HCT116 (cell line): ENCODE measurements at regions not wholly inside any gene's neighbourhood (a gene's known extent, or its start where the extent isn't known, plus 50 kb on each side); places are given as distances from the start of the nearest gene placed in this dataset.

Experiments
- ATAC-seq: fragments of 200-7000 bp; cut with Tn5 transposase; 2 replicates; pipeline ENCODE4 v1.9.1; 2020; ENCODE audit warnings: mild to moderate bottlenecking, moderate library complexity
- BruUV-seq: library from RNA; stranded (reverse); fragments of 400-500 nt; replicated peaks from 2 replicates; lab custom pipeline; 2021; lab: Mats Ljungman, UMichigan
- CTCF ChIA-PET: fragments of 300-600 bp; sonication (Branson Sonifier 250); formaldehyde crosslinking; loops from one replicate; lab custom pipeline; 2021; ENCODE audit warnings: antibody characterized with exemption; lab: Charles Lee
- POLR2A ChIA-PET: fragments of 300-600, 350-600 bp; sonication (Branson Sonifier 250); formaldehyde crosslinking; loops from one replicate; lab custom pipeline; 2021; ENCODE audit warnings: antibody characterized with exemption; lab: Charles Lee
- RAD21 ChIA-PET, 2 experiments: fragments of 300-600 bp; sonication (Branson Sonifier 250); formaldehyde crosslinking; loops; one replicate each; lab custom pipeline; 2023; ENCODE audit warnings: low total read pairs in 2 of 2; ENCODE audit not compliant: uncharacterized antibody in 2 of 2, unreplicated experiment in 2 of 2, low non-redundant PET in 1 of 2; lab: Charles Lee
- DNase-seq: peaks from one replicate; pipeline ENCODE4 v3.0.0-alpha.2; 2010; ENCODE audit warnings: low read depth, low spot score
- H2AFZ ChIP-seq: fragments of 200-600 bp; shearing (Covaris generic), sonication (generic); 2 replicates; pipeline ENCODE4 v1.6.1; 2017; ENCODE audit warnings: low read depth, mixed run types, mixed read lengths, antibody characterized with exemption, low read length; ENCODE audit not compliant: poor library complexity, severe bottlenecking
- H3K27ac ChIP-seq: 2 replicates; pipeline ENCODE4 v1.5.1; 2012; ENCODE audit warnings: low read depth, low read length
- H3K27me3 ChIP-seq: fragments of 200-600 bp; sonication (generic); 2 replicates; pipeline ENCODE4 v1.6.1; 2016; ENCODE audit warnings: mixed run types, low read length, mixed read lengths; ENCODE audit not compliant: insufficient read depth
- H3K36me3 ChIP-seq, 2 experiments: fragments of 200-500 bp in 1 of 2; fragments of 200-600 bp in 1 of 2; sonication (Bioruptor generic) in 1 of 2; sonication (generic) in 1 of 2; 2 replicates each; pipeline versions ENCODE4 v1.5.1 to v1.6.1; 2014 to 2016; ENCODE audit warnings: low read length in 2 of 2, inconsistent platforms in 1 of 2, mixed read lengths in 1 of 2, mixed run types in 1 of 2; ENCODE audit not compliant: insufficient read depth in 2 of 2, control insufficient read depth in 1 of 2
- H3K4me1 ChIP-seq, 2 experiments: fragments of 200-600 bp in 1 of 2; sonication (generic) in 1 of 2; 2 replicates each; pipeline versions ENCODE4 v1.5.1 to v1.6.1; 2012 to 2017; ENCODE audit warnings: low read length in 2 of 2, inconsistent platforms in 1 of 2, mild to moderate bottlenecking in 1 of 2, mixed read lengths in 1 of 2, mixed run types in 1 of 2, moderate library complexity in 1 of 2; ENCODE audit not compliant: insufficient read depth in 2 of 2, control insufficient read depth in 1 of 2
- H3K4me2 ChIP-seq: fragments of 200-600 bp; sonication (generic); 2 replicates; pipeline ENCODE4 v1.6.1; 2017; ENCODE audit warnings: mixed run types, low read length, mixed read lengths
- H3K4me3 ChIP-seq, 2 experiments: fragments of 200-600 bp in 1 of 2; sonication (generic) in 1 of 2; replicated peaks in 1 of 2; 2 replicates each; pipeline ENCODE4 v1.5.1; 2011 to 2016; ENCODE audit warnings: low read length in 2 of 2, control low read depth in 1 of 2, low read depth in 1 of 2, mild to moderate bottlenecking in 1 of 2, mixed read lengths in 1 of 2, mixed run types in 1 of 2
- H3K79me2 ChIP-seq: fragments of 200-600 bp; sonication (generic); 2 replicates; pipeline ENCODE4 v1.6.1; 2017; ENCODE audit warnings: mild to moderate bottlenecking, mixed run types, low read length, moderate library complexity, mixed read lengths; ENCODE audit not compliant: insufficient read depth
- H3K9ac ChIP-seq: fragments of 200-600 bp; sonication (generic); 2 replicates; pipeline ENCODE4 v1.6.1; 2016; ENCODE audit warnings: low read length, mixed read lengths
- H3K9me2 ChIP-seq: fragments of 200-600 bp; sonication (generic), shearing (Covaris generic); 2 replicates; pipeline ENCODE4 v1.6.1; 2017; ENCODE audit warnings: mixed run types, mild to moderate bottlenecking, moderate library complexity; ENCODE audit not compliant: insufficient read depth
- H3K9me3 ChIP-seq, 2 experiments: fragments of 200-500 bp in 1 of 2; fragments of 200-600 bp in 1 of 2; sonication (Bioruptor generic) in 1 of 2; sonication (generic) in 1 of 2; 2 replicates each; pipeline ENCODE4 v1.6.1; 2014 to 2017; ENCODE audit warnings: low read length in 2 of 2, mixed read lengths in 2 of 2, inconsistent platforms in 1 of 2, low read depth in 1 of 2, mild to moderate bottlenecking in 1 of 2, mixed run types in 1 of 2, moderate library complexity in 1 of 2; ENCODE audit not compliant: control insufficient read depth in 1 of 2, insufficient read depth in 1 of 2
- H4K20me1 ChIP-seq: fragments of 200-600 bp; sonication (generic), shearing (Covaris generic); 2 replicates; pipeline ENCODE4 v1.6.1; 2017; ENCODE audit warnings: mixed run types, mild to moderate bottlenecking, moderate library complexity; ENCODE audit not compliant: insufficient read depth
- CBX3 ChIP-seq: IDR thresholded peaks from 2 replicates; pipeline ENCODE4 v1.6.1; 2012; ENCODE audit warnings: low read depth
- CEBPB ChIP-seq: IDR thresholded peaks from 2 replicates; pipeline ENCODE4 v1.6.1; 2012; ENCODE audit warnings: low read depth
- CTCF ChIP-seq, 3 experiments: fragments of 200-600 bp in 1 of 3; sonication (generic) in 1 of 3; IDR thresholded peaks in 2 of 3; conservative IDR thresholded peaks in 1 of 3; 2 replicates each; pipeline ENCODE4 v1.5.1; 2012 to 2017; ENCODE audit warnings: low read depth in 2 of 3, low read length in 2 of 3, antibody characterized with exemption in 1 of 3, borderline replicate concordance in 1 of 3, control low read depth in 1 of 3, mild to moderate bottlenecking in 1 of 3, mixed read lengths in 1 of 3, mixed run types in 1 of 3, moderate library complexity in 1 of 3; ENCODE audit not compliant: insufficient read depth in 1 of 3
- EGR1 ChIP-seq: IDR thresholded peaks from 2 replicates; pipeline ENCODE4 v1.6.1; 2012; ENCODE audit warnings: low read depth
- FOSL1 ChIP-seq: IDR thresholded peaks from 2 replicates; pipeline ENCODE4 v1.6.1; 2012; ENCODE audit warnings: low read depth
- POLR2A ChIP-seq: IDR thresholded peaks from 2 replicates; pipeline ENCODE4 v1.7.0; 2011; ENCODE audit warnings: borderline replicate concordance; ENCODE audit not compliant: insufficient read depth, insufficient read length; ENCODE audit errors: extremely low read depth
- SIN3A ChIP-seq: IDR thresholded peaks from 2 replicates; pipeline ENCODE4 v1.6.1; 2012; ENCODE audit warnings: low read depth
- SP1 ChIP-seq: IDR thresholded peaks from 2 replicates; pipeline ENCODE4 v1.6.1; 2012; ENCODE audit warnings: low read depth
- SRF ChIP-seq: IDR thresholded peaks from 2 replicates; pipeline ENCODE4 v1.6.1; 2012; ENCODE audit warnings: low read depth
- TCF7L2 ChIP-seq: IDR thresholded peaks from 2 replicates; pipeline ENCODE4 v1.7.0; 2011; ENCODE audit warnings: borderline replicate concordance, inconsistent platforms; ENCODE audit not compliant: insufficient read depth, insufficient read length; ENCODE audit errors: extremely low read depth
- YY1 ChIP-seq: IDR thresholded peaks from 2 replicates; pipeline ENCODE4 v1.6.1; 2011; ENCODE audit warnings: low read length, low read depth, moderate library complexity, mild to moderate bottlenecking; ENCODE audit not compliant: insufficient replicate concordance; ENCODE audit errors: extremely low read depth
- ZBTB33 ChIP-seq: IDR thresholded peaks from 2 replicates; pipeline ENCODE4 v1.6.1; 2011; ENCODE audit warnings: mild to moderate bottlenecking, low read length, moderate library complexity; ENCODE audit not compliant: insufficient replicate concordance; ENCODE audit errors: extremely low read depth
- intact Hi-C: fragments of 100-400 bp; cut with micrococcal nuclease; formaldehyde crosslinking; loops from 2 replicates; pipeline ENCODE4 v1.10.0; 2022

- ChIA-PET CTCF (no interaction called here), POLR2A (no interaction called here), RAD21 (no interaction called here)
- no peaks in the 10 kb centered on the region for H3K9me2 ChIP-seq
- no peaks in the 10 kb centered on the region for H3K79me2 ChIP-seq
- no peaks in the 10 kb centered on the region for H3K36me3 ChIP-seq
- H3K9ac ChIP-seq, result no peak overlapping the region
- DNase-seq, result no peak
- H4K20me1 ChIP-seq, result no peaks in the 10 kb centered on the region
- ATAC-seq, result no peak
- H3K9me3 ChIP-seq, result no peaks in the 10 kb centered on the region
- no TSS peak for BruUV-seq
- no peak overlapping the region for H2AFZ ChIP-seq
- H3K27ac ChIP-seq, result no peak overlapping the region
- H3K27me3 ChIP-seq, result no peaks in the 10 kb centered on the region
- TF ChIP-seq CBX3 (no peak), FOSL1 (no peak), TCF7L2 (no peak), CEBPB (no peak), ZBTB33 (no peak), SP1 (no peak), POLR2A (no peak), SRF (no peak), YY1 (no peak), SIN3A (no peak), CTCF (IDR thresholded peaks at IDR 0.05 in 2 of 3, conservative IDR thresholded peaks at IDR 0.05 in 1 of 3; ENCODE audit: borderline replicate concordance in 1 of 3, insufficient read depth in 1 of 3, low read depth in 2 of 3, low read length in 2 of 3) (no peak), EGR1 (no peak)
- TF ChIP-seq, all 23 proteins: peak for 0
- Histone ChIP-seq H3K4me1 (no peaks in the 10 kb centered on the region), H3K4me3 (no peak overlapping the region), H3K4me2 (no peak overlapping the region)
- intact Hi-C loops, result no loop called here
These were observed 96.6 kb downstream of the SCGB2B2 start for GRCh38 chr19:34580408-34580807.
